BLaER1 treated with 17β-estradiol and CSF1 and Interleukin-3, amounts not matched to agents 10 nM and 100 nM (cell line): ENCODE measurements at regions not wholly inside any gene's neighbourhood (a gene's known extent, or its start where the extent isn't known, plus 50 kb on each side); places are given as distances from the start of the nearest gene placed in this dataset.

ENCODE experiments used
- H3K27ac ChIP-seq, 11 experiments: shearing (Covaris generic); formaldehyde crosslinking; 2 replicates each; pipeline ENCODE4 v1.8.1; 2022
- H3K27me3 ChIP-seq, 11 experiments: shearing (Covaris generic); formaldehyde crosslinking; 2 replicates each; pipeline ENCODE4 v1.8.1; 2022
- H3K36me3 ChIP-seq, 11 experiments: shearing (Covaris generic); formaldehyde crosslinking; 2 replicates each; pipeline ENCODE4 v1.8.1; 2022
- H3K4me1 ChIP-seq, 10 experiments: shearing (Covaris generic); formaldehyde crosslinking; 2 replicates each; pipeline ENCODE4 v1.8.1; 2022
- H3K4me2 ChIP-seq, 11 experiments: shearing (Covaris generic); formaldehyde crosslinking; 2 replicates each; pipeline ENCODE4 v1.8.1; 2022
- H3K4me3 ChIP-seq, 10 experiments: shearing (Covaris generic); formaldehyde crosslinking; 2 replicates each; pipeline ENCODE4 v1.8.1; 2022
- H3K9ac ChIP-seq, 11 experiments: shearing (Covaris generic); formaldehyde crosslinking; 2 replicates each; pipeline ENCODE4 v1.8.1; 2022
- H3K9me3 ChIP-seq, 11 experiments: shearing (Covaris generic); formaldehyde crosslinking; replicated peaks in 1 of 11; 2 replicates each; pipeline ENCODE4 v1.8.1; 2022
- H4K20me1 ChIP-seq, 11 experiments: shearing (Covaris generic); formaldehyde crosslinking; 2 replicates each; pipeline ENCODE4 v1.8.1; 2022
- Cebpa-rat ChIP-seq, 11 experiments: shearing (Covaris generic); IDR thresholded peaks; 2 replicates each; pipeline ENCODE4 v1.8.1; 2022

- no peak overlapping the region for H3K4me3 ChIP-seq
- H3K27me3 ChIP-seq: no peaks in the 10 kb centered on the region
- TF ChIP-seq Cebpa-rat (IDR thresholded peaks at IDR 0.05): no peak
- H3K36me3 ChIP-seq: no peaks in the 10 kb centered on the region
- H3K4me1 ChIP-seq: peaks cover 0 to 27% (median 12%) of the 10 kb centered on the region in 10 experiments; a peak in 14 of 20 replicates
- H3K9ac ChIP-seq: no peak overlapping the region
- H3K27ac ChIP-seq: no peak overlapping the region
- H3K4me2 ChIP-seq: no peak overlapping the region; a peak in 1 of 22 replicates
- H4K20me1 ChIP-seq: no peaks in the 10 kb centered on the region
- peaks cover 0 to 21% (median 0%) of the 10 kb centered on the region in 11 experiments; a peak in 5 of 22 replicates for H3K9me3 ChIP-seq
Measured at GRCh38 chr5:89351975-89352374, 469.0 kb upstream of the MEF2C start.

- Histone ChIP-seq H3K4me2 (peak overlapping the region in 2 of 11 experiments; percentile 13; a peak in 2 of 22 replicates), H3K9ac (no peak overlapping the region), H4K20me1 (no peaks in the 10 kb centered on the region), H3K4me1 (peaks cover 0 to 32% (median 12%) of the 10 kb centered on the region in 10 experiments; a peak in 14 of 20 replicates), H3K27ac (0 out of 22 replicates have a peak overlapping the region, but pooled peaks of 1 of the 11 experiments have one; percentile 1), H3K9me3 (peaks cover 0 to 22% (median 0%) of the 10 kb centered on the region in 11 experiments; a peak in 5 of 22 replicates), H3K27me3 (no peaks in the 10 kb centered on the region), H3K36me3 (no peaks in the 10 kb centered on the region), H3K4me3 (no peak overlapping the region)
- TF ChIP-seq Cebpa-rat (IDR thresholded peaks at IDR 0.05): no peak
Measured at GRCh38 chr5:89351222-89351621, 468.2 kb upstream of the MEF2C start.

GRCh38 chr5:89350684-89351083 lies 467.7 kb upstream of the MEF2C start:
- TF ChIP-seq Cebpa-rat (IDR thresholded peaks at IDR 0.05): no peak
- H3K36me3 ChIP-seq: no peaks in the 10 kb centered on the region

GRCh38 chr5:89349246-89349980 lies 466.4 kb upstream of the MEF2C start:
- no peak overlapping the region for H3K27ac ChIP-seq
- peaks cover 0 to 23% (median 0%) of the 10 kb centered on the region in 11 experiments; a peak in 5 of 22 replicates for H3K9me3 ChIP-seq
- H3K4me2 ChIP-seq: no peak overlapping the region
- H3K4me3 ChIP-seq: no peak overlapping the region
- H3K36me3 ChIP-seq: no peaks in the 10 kb centered on the region
- H3K9ac ChIP-seq: no peak overlapping the region
- H3K27me3 ChIP-seq: no peaks in the 10 kb centered on the region
- peaks cover 0 to 35% (median 12%) of the 10 kb centered on the region in 10 experiments; a peak in 14 of 20 replicates for H3K4me1 ChIP-seq
- H4K20me1 ChIP-seq: no peaks in the 10 kb centered on the region
- TF ChIP-seq Cebpa-rat (IDR thresholded peaks at IDR 0.05): no peak

More at GRCh38 chr5:89350684-89351083, 467.7 kb upstream of the MEF2C start:
- 0 out of 22 replicates have a peak overlapping the region, but pooled peaks of 1 of the 11 experiments have one; percentile 1 for H3K27ac ChIP-seq
- H3K9me3 ChIP-seq: peaks cover 0 to 24% (median 0%) of the 10 kb centered on the region in 11 experiments; a peak in 5 of 22 replicates
- peaks cover 0 to 34% (median 12%) of the 10 kb centered on the region in 10 experiments; a peak in 14 of 20 replicates for H3K4me1 ChIP-seq
- H3K9ac ChIP-seq: no peak overlapping the region
- no peaks in the 10 kb centered on the region for H3K27me3 ChIP-seq
- H3K4me2 ChIP-seq: no peak overlapping the region; a peak in 1 of 22 replicates
- H4K20me1 ChIP-seq: no peaks in the 10 kb centered on the region
- no peak overlapping the region for H3K4me3 ChIP-seq

GRCh38 chr5:89346573-89346972 lies 463.6 kb upstream of the MEF2C start:
- Histone ChIP-seq H4K20me1 (no peaks in the 10 kb centered on the region), H3K9ac (no peak overlapping the region), H3K4me2 (peak overlapping the region in 3 of 11 experiments; percentile 1 to 33 (median 13); a peak in 4 of 22 replicates), H3K9me3 (peaks cover 0 to 18% (median 0%) of the 10 kb centered on the region in 11 experiments; a peak in 5 of 22 replicates), H3K36me3 (no peaks in the 10 kb centered on the region), H3K4me3 (no peak overlapping the region), H3K27ac (no peak overlapping the region), H3K4me1 (peaks cover 0 to 40% (median 10%) of the 10 kb centered on the region in 10 experiments; a peak in 11 of 20 replicates), H3K27me3 (no peaks in the 10 kb centered on the region)
- no peak for TF ChIP-seq Cebpa-rat (IDR thresholded peaks at IDR 0.05)

- Histone ChIP-seq H3K27ac (no peak overlapping the region), H3K36me3 (no peaks in the 10 kb centered on the region), H3K9ac (no peak overlapping the region), H4K20me1 (no peaks in the 10 kb centered on the region), H3K4me3 (no peak overlapping the region), H3K27me3 (no peaks in the 10 kb centered on the region), H3K9me3 (peaks cover 0 to 18% (median 0%) of the 10 kb centered on the region in 11 experiments; a peak in 4 of 22 replicates), H3K4me2 (peak overlapping the region in 8 of 11 experiments; percentile 6 to 63 (median 34); a peak in 13 of 22 replicates), H3K4me1 (peaks cover 0 to 49% (median 8%) of the 10 kb centered on the region in 10 experiments; a peak in 12 of 20 replicates)
- no peak for TF ChIP-seq Cebpa-rat (IDR thresholded peaks at IDR 0.05)
Measured at GRCh38 chr5:89343666-89344065, 460.7 kb upstream of the MEF2C start.

- peak overlapping the region in 3 of 11 experiments; percentile 20 to 31 (median 22); a peak in 3 of 22 replicates for H3K27ac ChIP-seq
- H3K9ac ChIP-seq: no peak overlapping the region
- no peaks in the 10 kb centered on the region for H3K27me3 ChIP-seq
- H3K4me2 ChIP-seq: peak overlapping the region in 3 of 11 experiments; percentile 0 to 63 (median 43); a peak in 3 of 22 replicates
- no peaks in the 10 kb centered on the region for H3K36me3 ChIP-seq
- H3K9me3 ChIP-seq: peaks cover 0 to 16% (median 0%) of the 10 kb centered on the region in 11 experiments; a peak in 3 of 22 replicates
- no peak for TF ChIP-seq Cebpa-rat (IDR thresholded peaks at IDR 0.05)
- peaks cover 0 to 49% (median 8%) of the 10 kb centered on the region in 10 experiments; a peak in 12 of 20 replicates for H3K4me1 ChIP-seq
- no peak overlapping the region for H3K4me3 ChIP-seq
- H4K20me1 ChIP-seq: no peaks in the 10 kb centered on the region
Measured at GRCh38 chr5:89342106-89342876, 459.3 kb upstream of the MEF2C start.

- H3K9ac ChIP-seq: no peak overlapping the region
- 0 out of 22 replicates have a peak, but pooled peaks cover 0 to 4% (median 0%) of the 10 kb centered on the region in 11 experiments for H3K9me3 ChIP-seq
- no peak for TF ChIP-seq Cebpa-rat (IDR thresholded peaks at IDR 0.05)
- H3K36me3 ChIP-seq: no peaks in the 10 kb centered on the region
- H3K27me3 ChIP-seq: no peaks in the 10 kb centered on the region
- H3K27ac ChIP-seq: no peak overlapping the region
- peak overlapping the region in 4 of 11 experiments; percentile 24 to 59 (median 50); a peak in 8 of 22 replicates for H3K4me2 ChIP-seq
- H3K4me3 ChIP-seq: no peak overlapping the region
- H4K20me1 ChIP-seq: no peaks in the 10 kb centered on the region
- peaks cover 0 to 34% (median 8%) of the 10 kb centered on the region in 10 experiments; a peak in 12 of 20 replicates for H3K4me1 ChIP-seq
Measured at GRCh38 chr5:89338935-89339334, 456.0 kb upstream of the MEF2C start.
